ENCODE measurements at regions not wholly inside any gene's neighbourhood (a gene's known extent, or its start where the extent isn't known, plus 50 kb on each side); places are given as distances from the start of the nearest gene placed in this dataset.
"Not testable (repeated sequence)": the region's sequence is repeated elsewhere in the genome, so short reads cannot be mapped to it uniquely, and the experiment has no call there.

- H2BK12ac ChIP-seq (ENCODE audit: low read length): no peak overlapping the region
- H3K27me3 ChIP-seq (ENCODE audit: insufficient read depth, low read length): no peaks in the 10 kb centered on the region
- H4K12ac ChIP-seq (ENCODE audit: low read depth, low read length): no peak overlapping the region
- no peak overlapping the region for H3K27ac ChIP-seq (ENCODE audit: low read depth, low read length)
- H3K36me3 ChIP-seq (ENCODE audit: control insufficient read depth in 1 of 2, insufficient read depth in 2 of 2, low read length in 2 of 2): no peaks in the 10 kb centered on the region
- no peak overlapping the region for H3K18ac ChIP-seq (ENCODE audit: low read length)
- H4K91ac ChIP-seq (ENCODE audit: low read depth, low read length): no peak overlapping the region
- WGBS (ENCODE audit: extremely low coverage, insufficient coverage, insufficient read length): no CpG with 5 or more reads among the region's 27 CpGs
- no peak overlapping the region for H3K4me3 ChIP-seq (ENCODE audit: low read depth, low read length)
- no peak overlapping the region for H2BK120ac ChIP-seq (ENCODE audit: insufficient read depth, low read length, poor library complexity)
- H4K8ac ChIP-seq (ENCODE audit: low read depth, low read length): no peak overlapping the region
- H3K79me2 ChIP-seq (ENCODE audit: control insufficient read depth, insufficient read depth, low read length, poor library complexity): no peaks in the 10 kb centered on the region
- H3K9me3 ChIP-seq (ENCODE audit: insufficient read depth, low read depth, low read length): peaks cover 3% of the 10 kb centered on the region
- no peak overlapping the region for H2AK5ac ChIP-seq (ENCODE audit: low read length)
- H3K14ac ChIP-seq (ENCODE audit: low read length): no peak overlapping the region
- no peak overlapping the region for H2BK5ac ChIP-seq (ENCODE audit: low read depth, low read length, poor library complexity)
- no peak overlapping the region for H2AFZ ChIP-seq (ENCODE audit: insufficient read depth, low read length, poor library complexity)
- no peak overlapping the region for H3K23ac ChIP-seq (ENCODE audit: low read length)
- no peaks in the 10 kb centered on the region for H3K79me1 ChIP-seq (ENCODE audit: low read length)
- H3K4me2 ChIP-seq (ENCODE audit: low read length): no peak overlapping the region
- no peaks in the 10 kb centered on the region for H3K4me1 ChIP-seq (ENCODE audit: control insufficient read depth in 1 of 2, insufficient read depth in 2 of 2, low read length in 2 of 2)
- no peak overlapping the region for H3K4ac ChIP-seq (ENCODE audit: low read depth, low read length)
- no peak overlapping the region for H3K9ac ChIP-seq (ENCODE audit: low read length)
- no peak for DNase-seq
Measured at GRCh38 chr7:1352656-1353271, 106.5 kb downstream of the MICALL2 start.

- Histone ChIP-seq H3K27me3 (ENCODE audit: insufficient read depth, low read length) (no peaks in the 10 kb centered on the region), H3K4me2 (ENCODE audit: low read length) (no peak overlapping the region), H3K14ac (ENCODE audit: low read length) (no peak overlapping the region), H4K12ac (ENCODE audit: low read depth, low read length) (no peak overlapping the region), H3K9ac (ENCODE audit: low read length) (no peak overlapping the region), H3K4ac (ENCODE audit: low read depth, low read length) (no peak overlapping the region), H2BK120ac (ENCODE audit: insufficient read depth, low read length, poor library complexity) (no peak overlapping the region), H2BK5ac (ENCODE audit: low read depth, low read length, poor library complexity) (no peak overlapping the region), H2AFZ (ENCODE audit: insufficient read depth, low read length, poor library complexity) (no peak overlapping the region), H4K8ac (ENCODE audit: low read depth, low read length) (no peak overlapping the region), H3K4me3 (ENCODE audit: low read depth, low read length) (no peak overlapping the region), H2AK5ac (ENCODE audit: low read length) (no peak overlapping the region), H3K27ac (ENCODE audit: low read depth, low read length) (no peak overlapping the region), H3K23ac (ENCODE audit: low read length) (no peak overlapping the region), H3K9me3 (ENCODE audit: insufficient read depth, low read depth, low read length) (no peaks in the 10 kb centered on the region), H3K79me2 (ENCODE audit: control insufficient read depth, insufficient read depth, low read length, poor library complexity) (no peaks in the 10 kb centered on the region), H3K18ac (ENCODE audit: low read length) (no peak overlapping the region), H3K36me3 (ENCODE audit: control insufficient read depth in 1 of 2, insufficient read depth in 2 of 2, low read length in 2 of 2) (no peaks in the 10 kb centered on the region), H4K91ac (ENCODE audit: low read depth, low read length) (no peak overlapping the region), H3K4me1 (ENCODE audit: control insufficient read depth in 1 of 2, insufficient read depth in 2 of 2, low read length in 2 of 2) (no peaks in the 10 kb centered on the region), H2BK12ac (ENCODE audit: low read length) (no peak overlapping the region), H3K79me1 (ENCODE audit: low read length) (no peaks in the 10 kb centered on the region)
- WGBS (ENCODE audit: extremely low coverage, insufficient coverage, insufficient read length): no CpG with 5 or more reads among the region's 32 CpGs
- no peak for DNase-seq
Measured at GRCh38 chr7:1354661-1355567, 104.4 kb downstream of the MICALL2 start.

GRCh38 chr7:1355568-1356340, 103.5 kb downstream of the MICALL2 start:
- no peak overlapping the region for H4K12ac ChIP-seq (ENCODE audit: low read depth, low read length)
- H2AK5ac ChIP-seq (ENCODE audit: low read length): no peak overlapping the region
- H2AFZ ChIP-seq (ENCODE audit: insufficient read depth, low read length, poor library complexity): no peak overlapping the region
- no peak overlapping the region for H2BK120ac ChIP-seq (ENCODE audit: insufficient read depth, low read length, poor library complexity)
- no peaks in the 10 kb centered on the region for H3K79me2 ChIP-seq (ENCODE audit: control insufficient read depth, insufficient read depth, low read length, poor library complexity)
- no peak overlapping the region for H2BK5ac ChIP-seq (ENCODE audit: low read depth, low read length, poor library complexity)
- H3K36me3 ChIP-seq (ENCODE audit: control insufficient read depth in 1 of 2, insufficient read depth in 2 of 2, low read length in 2 of 2): no peaks in the 10 kb centered on the region
- H3K4ac ChIP-seq (ENCODE audit: low read depth, low read length): no peak overlapping the region
- H3K4me1 ChIP-seq (ENCODE audit: control insufficient read depth in 1 of 2, insufficient read depth in 2 of 2, low read length in 2 of 2): no peaks in the 10 kb centered on the region
- no peak overlapping the region for H3K18ac ChIP-seq (ENCODE audit: low read length)
- WGBS (ENCODE audit: extremely low coverage, insufficient coverage, insufficient read length): no CpG with 5 or more reads among the region's 24 CpGs
- H4K91ac ChIP-seq (ENCODE audit: low read depth, low read length): no peak overlapping the region
- DNase-seq: no peak
- H2BK12ac ChIP-seq (ENCODE audit: low read length): no peak overlapping the region
- H3K27ac ChIP-seq (ENCODE audit: low read depth, low read length): no peak overlapping the region
- H3K9ac ChIP-seq (ENCODE audit: low read length): no peak overlapping the region
- no peaks in the 10 kb centered on the region for H3K27me3 ChIP-seq (ENCODE audit: insufficient read depth, low read length)
- no peak overlapping the region for H4K8ac ChIP-seq (ENCODE audit: low read depth, low read length)
- no peak overlapping the region for H3K23ac ChIP-seq (ENCODE audit: low read length)
- no peak overlapping the region for H3K4me3 ChIP-seq (ENCODE audit: low read depth, low read length)
- no peak overlapping the region for H3K4me2 ChIP-seq (ENCODE audit: low read length)
- no peak overlapping the region for H3K14ac ChIP-seq (ENCODE audit: low read length)
- H3K9me3 ChIP-seq (ENCODE audit: insufficient read depth, low read depth, low read length): no peaks in the 10 kb centered on the region
- H3K79me1 ChIP-seq (ENCODE audit: low read length): no peaks in the 10 kb centered on the region

GRCh38 chr7:1356853-1357252, 102.4 kb downstream of the MICALL2 start:
- not testable (repeated sequence) for H3K36me3 ChIP-seq (ENCODE audit: control insufficient read depth in 1 of 2, insufficient read depth in 2 of 2, low read length in 2 of 2); H3K4ac ChIP-seq (ENCODE audit: low read depth, low read length); DNase-seq; H3K27ac ChIP-seq (ENCODE audit: low read depth, low read length); H4K8ac ChIP-seq (ENCODE audit: low read depth, low read length); H3K79me2 ChIP-seq (ENCODE audit: control insufficient read depth, insufficient read depth, low read length, poor library complexity); H2BK12ac ChIP-seq (ENCODE audit: low read length); H2BK120ac ChIP-seq (ENCODE audit: insufficient read depth, low read length, poor library complexity); H3K18ac ChIP-seq (ENCODE audit: low read length); H3K4me2 ChIP-seq (ENCODE audit: low read length); H3K4me3 ChIP-seq (ENCODE audit: low read depth, low read length); H3K9ac ChIP-seq (ENCODE audit: low read length); H3K79me1 ChIP-seq (ENCODE audit: low read length); H3K23ac ChIP-seq (ENCODE audit: low read length); H2BK5ac ChIP-seq (ENCODE audit: low read depth, low read length, poor library complexity); H4K91ac ChIP-seq (ENCODE audit: low read depth, low read length); H3K14ac ChIP-seq (ENCODE audit: low read length); H4K12ac ChIP-seq (ENCODE audit: low read depth, low read length); H3K4me1 ChIP-seq (ENCODE audit: control insufficient read depth in 1 of 2, insufficient read depth in 2 of 2, low read length in 2 of 2); H3K27me3 ChIP-seq (ENCODE audit: insufficient read depth, low read length); H3K9me3 ChIP-seq (ENCODE audit: insufficient read depth, low read depth, low read length); H2AK5ac ChIP-seq (ENCODE audit: low read length); H2AFZ ChIP-seq (ENCODE audit: insufficient read depth, low read length, poor library complexity)
- WGBS (ENCODE audit: extremely low coverage, insufficient coverage, insufficient read length): no CpG with 5 or more reads among the region's 6 CpGs

Data from trophoblast cell (in vitro differentiated cells and primary cell).